ENCODE measurements at regions not wholly inside any gene's neighbourhood (a gene's known extent, or its start where the extent isn't known, plus 50 kb on each side); places are given as distances from the start of the nearest gene placed in this dataset.

GRCh38 chr20:53789989-53790675 is 196.5 kb upstream of the ZNF217 start:
- Histone ChIP-seq H3K23ac (ENCODE audit: insufficient read length, low read depth, low read length) (no peak overlapping the region), H2BK20ac (ENCODE audit: low read depth, low read length, poor library complexity, severe bottlenecking) (no peak overlapping the region), H2BK5ac (ENCODE audit: insufficient read length, low read length) (no peak overlapping the region), H2BK15ac (ENCODE audit: low read depth, low read length) (no peak overlapping the region), H3K27me3 (ENCODE audit: insufficient read depth, low read length) (no peaks in the 10 kb centered on the region), H4K8ac (replicated peaks; ENCODE audit: insufficient read length, low read depth, low read length) (no peak overlapping the region), H3K23me2 (ENCODE audit: insufficient read length, low read depth, low read length, poor library complexity, severe bottlenecking) (no peaks in the 10 kb centered on the region), H3K4me1 (ENCODE audit: insufficient read depth, low read length) (peaks cover 10% of the 10 kb centered on the region; the same call in 1 of the 2 replicates), H2BK120ac (ENCODE audit: low read depth, low read length, poor library complexity, severe bottlenecking) (no peak overlapping the region), H2AFZ (ENCODE audit: low read length) (no peak overlapping the region), H3K4me2 (ENCODE audit: insufficient read depth, insufficient read length, low read length) (peak overlapping the region; percentile 17), H2AK5ac (ENCODE audit: insufficient read length, low read length) (no peak overlapping the region), H3K9me3 (ENCODE audit: control insufficient read depth, low read depth, low read length) (no peaks in the 10 kb centered on the region), H2BK12ac (ENCODE audit: insufficient read length, low read depth, low read length) (no peak overlapping the region), H3K27ac (ENCODE audit: insufficient read length, low read depth, low read length) (no peak overlapping the region), H3K79me2 (ENCODE audit: insufficient read depth, low read length) (no peaks in the 10 kb centered on the region), H3K56ac (ENCODE audit: insufficient read length, low read depth, low read length) (no peak overlapping the region), H3K4ac (ENCODE audit: low read depth, low read length) (no peak overlapping the region), H3K18ac (ENCODE audit: insufficient read length, low read depth, low read length) (no peak overlapping the region), H4K5ac (ENCODE audit: insufficient read length, low read depth, low read length) (no peak overlapping the region), H3T11ph (ENCODE audit: low read length) (no peak overlapping the region), H3K9ac (ENCODE audit: extremely low read depth, insufficient read length, low read length) (no peak overlapping the region), H4K20me1 (ENCODE audit: control insufficient read depth, insufficient read depth, insufficient read length) (no peaks in the 10 kb centered on the region), H3K79me1 (ENCODE audit: insufficient read depth, low read depth, low read length, poor library complexity, severe bottlenecking) (no peaks in the 10 kb centered on the region), H4K91ac (ENCODE audit: insufficient read length, low read depth, low read length) (no peak overlapping the region), H3K14ac (ENCODE audit: insufficient read depth, low read length) (no peak overlapping the region)
- no peak overlapping the region; a peak in 1 of 5 replicates for H3K4me3 Mint-ChIP-seq
- no CpG with 5 or more reads among the region's 10 CpGs for WGBS (ENCODE audit: extremely low coverage, insufficient read length, low lambda C conversion rate)
- peaks cover 43 to 49% of the 10 kb centered on the region in 2 experiments for H3K4me1 Mint-ChIP-seq
- no peaks in the 10 kb centered on the region for H3K9me3 Mint-ChIP-seq
- peaks cover 0 to 5% (median 2%) of the 10 kb centered on the region in 3 experiments; a peak in 4 of 7 replicates for H3K36me3 Mint-ChIP-seq (ENCODE audit: insufficient read depth in 1 of 3, low read depth in 3 of 3)
- H3K27ac Mint-ChIP-seq: peak overlapping the region in 2 of 3 experiments; percentile 54 to 60; a peak in 2 of 7 replicates
- H3K27me3 Mint-ChIP-seq (ENCODE audit: low read depth): no peaks in the 10 kb centered on the region
- no peak for DNase-seq
- TF ChIP-seq CTCF (conservative IDR thresholded peaks at IDR 0.05): no peak
